ENCODE measurements at regions not wholly inside any gene's neighbourhood (a gene's known extent, or its start where the extent isn't known, plus 50 kb on each side); places are given as distances from the start of the nearest gene placed in this dataset.
A peak's percentile ranks its signal among the peaks of the same experiment; 100 is the strongest.
"Not testable (repeated sequence)": the region's sequence is repeated elsewhere in the genome, so short reads cannot be mapped to it uniquely, and the experiment has no call there.

DNA sequence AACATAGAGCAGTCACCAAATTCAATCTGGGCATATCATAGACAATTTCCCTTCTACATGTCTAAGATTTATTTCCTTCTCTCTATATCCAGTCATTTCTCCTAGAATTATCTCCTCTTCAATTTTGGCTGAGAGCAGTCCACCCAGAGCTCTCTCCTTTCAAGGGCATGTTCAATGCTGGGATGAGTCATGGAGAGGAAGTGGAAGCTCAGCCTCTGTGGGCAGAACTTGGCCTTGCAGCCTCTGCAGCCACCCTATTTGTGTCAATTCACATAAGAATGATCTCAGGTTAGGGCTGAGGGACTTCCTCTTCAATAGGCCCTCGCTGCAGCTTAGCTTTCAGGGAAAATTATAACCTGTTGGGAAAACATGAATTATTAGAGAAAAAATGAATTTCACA, 560.8 kb downstream of the POM121L12 start:
- Mint-ChIP-seq H3K4me3 (no peak overlapping the region), H3K27ac (no peak overlapping the region), H3K27me3 (no peaks in the 10 kb centered on the region), H3K36me3 (no peaks in the 10 kb centered on the region), H3K4me1 (no peaks in the 10 kb centered on the region), H3K9me3 (peaks cover 10 to 13% of the 10 kb centered on the region in 2 donors)
- DNase-seq = no peak
- ATAC-seq (replicated peaks) = peak in 1 of 2 donors; percentile 27

DNA sequence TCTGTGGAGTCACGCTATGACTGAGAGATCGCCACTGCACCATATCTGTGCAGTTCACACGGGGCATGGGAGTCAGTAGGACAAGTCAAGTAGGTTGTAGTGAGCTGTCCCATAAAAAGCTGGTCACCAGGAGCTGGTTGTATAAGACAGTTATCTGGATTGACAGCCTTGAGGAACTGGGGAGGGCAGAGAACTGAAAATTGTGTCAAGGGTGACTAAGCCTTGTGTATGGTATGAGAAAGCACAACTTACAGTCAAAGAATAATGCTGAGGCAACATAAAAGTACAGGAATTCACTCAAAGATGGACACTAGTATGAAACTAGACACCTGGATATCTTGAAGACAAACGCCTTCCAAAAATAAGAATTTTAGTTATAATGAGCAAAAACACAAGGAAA, 564.9 kb downstream of the POM121L12 start:
- H3K36me3 Mint-ChIP-seq = no peaks in the 10 kb centered on the region
- H3K4me1 Mint-ChIP-seq = no peaks in the 10 kb centered on the region
- ATAC-seq (replicated peaks) (no peak), DNase-seq (no peak)
- no peak overlapping the region for H3K27ac Mint-ChIP-seq
- H3K9me3 Mint-ChIP-seq = peaks cover 15 to 20% of the 10 kb centered on the region in 2 donors
- H3K27me3 Mint-ChIP-seq = no peaks in the 10 kb centered on the region
- no peak overlapping the region for H3K4me3 Mint-ChIP-seq

DNA sequence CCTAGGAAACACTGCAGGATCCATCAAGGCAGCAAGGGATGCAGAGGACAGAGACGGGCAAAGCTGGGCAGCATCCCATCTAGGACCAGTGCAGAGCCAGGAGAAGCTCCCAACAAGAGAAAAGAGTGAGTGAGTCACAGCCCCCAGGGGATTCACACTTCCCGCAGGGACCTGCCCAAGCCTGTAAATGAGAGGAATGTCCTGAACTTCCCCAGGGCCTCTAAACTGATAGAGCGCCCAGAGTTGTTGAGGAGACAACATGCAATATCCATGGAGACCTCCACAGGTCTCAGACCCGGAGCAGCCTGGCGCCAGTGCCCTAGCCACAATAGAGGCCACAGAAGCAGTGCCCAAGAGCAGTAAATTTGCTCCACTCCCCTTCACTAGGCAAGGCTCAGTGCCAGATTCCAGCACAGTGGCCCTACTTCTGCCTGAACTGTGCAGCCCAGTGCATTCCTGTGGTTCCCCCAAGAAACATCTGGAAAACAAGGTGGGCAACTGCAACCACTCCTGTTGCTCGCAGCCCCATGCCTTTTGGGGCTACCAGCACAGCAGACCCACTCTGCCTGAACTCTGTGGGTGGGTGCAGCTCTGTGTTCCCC, 567.5 kb downstream of the POM121L12 start:
- no peaks in the 10 kb centered on the region for H3K36me3 Mint-ChIP-seq
- no peaks in the 10 kb centered on the region for H3K4me1 Mint-ChIP-seq
- H3K4me3 Mint-ChIP-seq = no peak overlapping the region
- no peaks in the 10 kb centered on the region for H3K27me3 Mint-ChIP-seq
- H3K9me3 Mint-ChIP-seq = peaks cover 14 to 15% of the 10 kb centered on the region in 2 donors
- ATAC-seq (replicated peaks) = no peak
- H3K27ac Mint-ChIP-seq = no peak overlapping the region
- no peak for DNase-seq

DNA sequence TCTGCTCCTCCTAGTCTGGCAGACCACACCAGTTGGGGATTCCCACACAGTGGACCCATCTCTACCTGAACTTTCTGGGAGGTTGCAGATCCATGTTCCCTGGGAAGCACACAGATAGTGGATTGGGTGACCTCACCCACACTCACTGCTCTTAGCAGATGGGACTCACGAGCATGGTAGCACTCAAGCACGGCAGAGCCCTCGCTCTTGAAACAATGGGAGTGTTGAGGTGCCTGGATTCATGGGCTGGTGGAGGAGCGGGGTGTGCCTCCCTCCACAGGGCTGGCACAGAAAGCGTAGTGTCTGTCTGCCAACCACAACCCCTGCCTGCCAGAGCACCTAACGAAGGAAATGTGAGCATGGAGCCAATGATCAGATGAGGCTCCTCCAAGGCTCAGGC, 568.0 kb downstream of the POM121L12 start:
- no peak for DNase-seq
- H3K27ac Mint-ChIP-seq = no peak overlapping the region
- H3K27me3 Mint-ChIP-seq = no peaks in the 10 kb centered on the region
- no peaks in the 10 kb centered on the region for H3K4me1 Mint-ChIP-seq
- H3K36me3 Mint-ChIP-seq = no peaks in the 10 kb centered on the region
- H3K9me3 Mint-ChIP-seq = peaks cover 14 to 15% of the 10 kb centered on the region in 2 donors
- H3K4me3 Mint-ChIP-seq = no peak overlapping the region
- ATAC-seq (replicated peaks) = no peak

DNA sequence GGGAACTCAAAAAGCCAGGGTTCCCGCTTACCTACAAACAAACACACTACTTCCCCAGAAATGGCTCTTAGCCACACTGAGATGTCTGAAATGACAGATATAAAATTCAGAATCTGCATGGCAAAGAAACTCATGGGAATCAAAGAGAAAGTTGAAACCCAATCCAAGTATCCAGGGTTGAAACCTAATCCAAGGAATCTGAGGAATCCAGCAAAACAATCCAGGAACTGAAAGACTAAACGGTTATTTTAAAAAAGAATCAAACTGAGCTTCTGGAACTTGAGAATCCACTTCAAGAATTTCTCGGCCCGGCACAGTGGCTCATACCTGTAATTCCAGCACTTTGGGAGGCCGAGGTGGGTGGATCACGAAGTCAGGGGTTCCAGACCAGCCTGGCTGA, 568.8 kb downstream of the POM121L12 start:
- DNase-seq = no peak
- H3K9me3 Mint-ChIP-seq = peaks cover 14 to 16% of the 10 kb centered on the region in 2 donors
- no peaks in the 10 kb centered on the region for H3K27me3 Mint-ChIP-seq
- no peaks in the 10 kb centered on the region for H3K36me3 Mint-ChIP-seq
- ATAC-seq (replicated peaks) = no peak
- no peak overlapping the region for H3K4me3 Mint-ChIP-seq
- no peaks in the 10 kb centered on the region for H3K4me1 Mint-ChIP-seq
- no peak overlapping the region for H3K27ac Mint-ChIP-seq

DNA sequence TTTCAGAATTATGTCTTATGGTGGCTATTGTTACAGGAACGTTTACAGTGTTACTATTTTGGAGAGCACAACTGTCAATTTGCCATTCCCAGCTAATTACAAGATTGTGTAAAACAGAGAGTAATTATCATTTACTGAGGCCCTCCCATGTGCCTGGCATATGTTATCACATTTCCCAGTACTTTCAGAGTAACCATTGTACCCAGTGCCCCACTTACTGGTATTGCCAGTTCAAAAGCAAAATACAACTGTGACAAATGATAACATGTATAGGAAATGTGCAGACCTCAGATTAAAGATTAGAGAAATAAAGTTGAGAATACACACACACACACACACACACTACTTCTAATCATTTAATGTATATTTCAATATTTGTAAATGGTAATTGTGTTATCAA, 572.5 kb downstream of the POM121L12 start:
- H3K9me3 Mint-ChIP-seq = peaks cover 7 to 8% of the 10 kb centered on the region in 2 donors
- DNase-seq (no peak), ATAC-seq (replicated peaks) (no peak)
- H3K36me3 Mint-ChIP-seq = no peaks in the 10 kb centered on the region
- H3K27me3 Mint-ChIP-seq = no peaks in the 10 kb centered on the region
- no peak overlapping the region for H3K27ac Mint-ChIP-seq
- no peaks in the 10 kb centered on the region for H3K4me1 Mint-ChIP-seq
- no peak overlapping the region for H3K4me3 Mint-ChIP-seq

DNA sequence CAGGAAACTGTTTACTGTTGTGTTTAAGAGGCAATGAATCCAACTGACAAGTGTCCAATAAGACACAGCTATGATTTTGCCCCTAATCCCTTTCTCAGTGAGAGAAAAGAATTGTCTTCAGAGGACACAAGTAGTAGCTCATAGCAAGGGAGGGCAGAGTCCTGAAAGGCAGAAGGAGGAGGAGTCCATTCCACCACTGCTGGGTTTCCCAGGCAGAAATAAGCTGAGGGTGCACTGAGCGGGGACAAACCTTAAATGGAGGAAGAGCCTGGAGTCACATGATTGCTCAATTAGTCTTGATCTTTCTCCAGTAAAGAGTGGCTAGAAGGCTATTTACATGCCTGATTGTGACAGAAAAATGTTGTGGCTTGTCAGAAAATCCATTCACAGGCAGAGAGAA, 573.8 kb downstream of the POM121L12 start:
- Mint-ChIP-seq H3K27ac (no peak overlapping the region), H3K27me3 (no peaks in the 10 kb centered on the region), H3K4me1 (no peaks in the 10 kb centered on the region), H3K4me3 (no peak overlapping the region), H3K9me3 (peaks cover 8% of the 10 kb centered on the region in 2 donors), H3K36me3 (no peaks in the 10 kb centered on the region)
- DNase-seq = no peak
- no peak for ATAC-seq (replicated peaks)

DNA sequence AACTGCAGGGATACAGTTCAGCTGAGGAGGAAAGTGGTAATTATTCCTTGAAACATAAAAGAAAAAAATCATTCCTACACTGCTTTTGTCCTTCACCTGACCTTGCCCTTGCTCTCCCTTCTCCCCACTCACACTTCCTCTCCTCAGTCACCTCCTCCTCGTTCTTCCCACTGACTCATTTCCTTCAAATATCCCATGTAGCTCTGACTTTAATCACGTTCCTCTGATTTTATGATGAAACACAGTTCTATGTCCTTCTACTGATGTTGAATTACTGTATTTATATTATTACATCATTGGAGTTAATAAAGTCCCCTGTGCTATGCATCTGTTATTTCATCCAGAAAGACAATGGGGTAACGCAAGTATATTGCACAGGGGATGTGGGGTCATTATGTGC, 575.6 kb downstream of the POM121L12 start:
- no peak for DNase-seq
- no peaks in the 10 kb centered on the region for H3K4me1 Mint-ChIP-seq
- no peaks in the 10 kb centered on the region for H3K27me3 Mint-ChIP-seq
- peaks cover 8 to 13% of the 10 kb centered on the region in 2 donors for H3K9me3 Mint-ChIP-seq
- no peaks in the 10 kb centered on the region for H3K36me3 Mint-ChIP-seq
- H3K27ac Mint-ChIP-seq = no peak overlapping the region
- no peak overlapping the region for H3K4me3 Mint-ChIP-seq
- no peak for ATAC-seq (replicated peaks)

DNA sequence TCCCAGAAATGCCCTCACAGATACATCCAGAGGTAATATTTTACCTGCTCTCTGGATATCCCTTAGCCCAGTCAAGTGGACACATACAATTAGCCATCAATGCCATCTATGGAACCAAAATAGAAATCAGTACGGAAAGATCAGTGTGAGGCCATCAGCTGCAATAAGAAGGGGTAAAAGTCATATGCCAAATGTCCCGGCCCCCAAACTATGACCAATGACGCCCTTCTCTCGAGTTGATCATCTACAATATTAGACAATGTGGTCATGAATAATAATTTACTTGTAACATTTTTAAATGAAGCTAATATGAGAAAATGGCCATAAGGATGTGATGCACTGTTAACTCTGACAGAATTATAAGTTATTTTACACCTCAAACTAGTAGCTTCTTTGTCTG, 588.9 kb downstream of the POM121L12 start:
- Mint-ChIP-seq H3K4me1 (no peaks in the 10 kb centered on the region), H3K27me3 (no peaks in the 10 kb centered on the region), H3K4me3 (no peak overlapping the region), H3K27ac (no peak overlapping the region), H3K9me3 (peaks cover 4 to 12% of the 10 kb centered on the region in 2 donors), H3K36me3 (no peaks in the 10 kb centered on the region)
- DNase-seq (no peak), ATAC-seq (replicated peaks) (no peak)

DNA sequence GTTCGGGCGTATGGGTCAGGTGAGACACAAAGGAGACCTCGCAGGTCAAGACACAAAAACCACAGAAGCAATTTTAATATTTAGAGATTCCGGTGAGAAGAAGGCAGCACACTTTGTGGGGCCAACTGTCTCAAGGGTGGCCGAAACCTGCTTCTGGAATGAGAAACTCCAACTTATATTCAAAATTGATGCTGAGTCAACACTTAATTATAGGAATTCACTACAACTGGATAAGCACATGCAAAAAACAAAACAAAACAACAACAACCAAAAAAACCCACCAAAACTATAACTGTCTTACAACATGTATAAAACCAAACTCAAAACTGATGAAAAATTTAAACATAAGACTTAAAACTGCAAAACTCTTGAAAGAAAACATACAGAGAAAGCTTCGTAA, 593.3 kb downstream of the POM121L12 start:
- Mint-ChIP-seq H3K9me3 (peaks cover 5 to 9% of the 10 kb centered on the region in 2 donors), H3K27me3 (no peaks in the 10 kb centered on the region), H3K27ac (no peak overlapping the region), H3K36me3 (no peaks in the 10 kb centered on the region), H3K4me1 (no peaks in the 10 kb centered on the region), H3K4me3 (no peak overlapping the region)
- ATAC-seq (replicated peaks) (no peak), DNase-seq (no peak)

DNA sequence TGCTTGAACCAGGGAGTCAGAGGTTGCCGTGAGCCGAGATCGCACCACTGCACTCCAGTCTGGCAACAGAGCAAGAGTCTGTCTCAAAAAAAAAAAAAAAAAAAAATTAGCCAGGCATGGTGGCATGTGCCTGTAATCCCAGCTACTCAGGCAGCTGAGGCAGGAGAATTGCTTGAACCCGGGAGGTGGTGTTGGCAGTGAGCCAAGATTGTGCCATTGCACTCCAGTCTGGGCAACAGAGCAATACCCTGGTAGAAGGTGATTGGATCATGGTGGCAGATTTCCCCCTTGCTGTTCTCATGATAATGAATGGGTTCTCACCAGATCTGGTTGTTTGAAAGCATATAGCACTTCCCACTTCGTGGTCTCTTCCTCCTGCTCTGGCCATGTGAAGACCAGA, 599.8 kb downstream of the POM121L12 start:
- not testable (repeated sequence) for H3K9me3 Mint-ChIP-seq; H3K27me3 Mint-ChIP-seq; H3K4me1 Mint-ChIP-seq; H3K27ac Mint-ChIP-seq; DNase-seq; ATAC-seq (replicated peaks); H3K4me3 Mint-ChIP-seq; H3K36me3 Mint-ChIP-seq

DNA sequence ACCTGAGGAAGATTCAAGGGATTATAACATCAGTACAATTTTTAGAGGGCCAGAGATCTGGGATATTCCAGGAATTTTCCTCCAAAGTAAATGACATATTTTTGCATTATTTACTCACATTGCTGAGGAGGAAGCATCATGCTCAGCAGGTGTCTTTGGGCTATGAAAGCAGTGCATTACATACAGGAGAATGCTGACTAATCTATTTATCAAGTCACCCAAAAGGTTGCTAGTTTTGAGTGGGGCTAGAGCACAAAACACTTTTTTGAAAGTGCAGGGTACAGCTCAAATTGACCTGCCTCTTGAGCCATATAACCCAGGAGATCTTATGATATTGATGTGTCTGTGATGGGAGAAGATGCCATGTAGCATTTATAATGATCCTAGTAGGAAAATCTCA, 603.1 kb downstream of the POM121L12 start:
- no peak for DNase-seq

DNA sequence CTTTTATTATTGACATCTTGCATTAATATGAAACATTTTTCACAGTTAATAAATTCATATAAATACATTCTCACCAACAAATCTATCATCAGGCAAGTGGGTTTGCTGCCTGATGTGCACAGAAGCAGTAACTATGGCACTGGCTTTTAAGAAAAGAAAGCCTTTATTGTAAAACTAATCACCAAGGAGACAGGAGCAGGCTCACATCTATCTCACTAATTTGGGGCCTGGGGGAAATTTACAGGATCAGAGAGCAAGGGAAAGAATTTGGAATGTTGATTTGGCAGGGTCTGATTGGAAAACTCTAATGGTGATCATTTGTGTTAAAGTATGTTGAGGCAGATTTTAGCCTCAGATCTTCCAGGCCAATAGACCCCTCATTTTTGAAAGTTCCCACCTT, 605.7 kb downstream of the POM121L12 start:
- no peak overlapping the region for H3K27ac Mint-ChIP-seq
- H3K36me3 Mint-ChIP-seq = no peaks in the 10 kb centered on the region
- no peak for DNase-seq
- ATAC-seq (replicated peaks) = no peak
- H3K9me3 Mint-ChIP-seq = peaks cover 4 to 11% of the 10 kb centered on the region in 2 donors
- no peaks in the 10 kb centered on the region for H3K27me3 Mint-ChIP-seq
- H3K4me3 Mint-ChIP-seq = no peak overlapping the region
- no peaks in the 10 kb centered on the region for H3K4me1 Mint-ChIP-seq

More for the DNA sequence above, 603.1 kb downstream of the POM121L12 start:
- no peak for ATAC-seq (replicated peaks)
- H3K27ac Mint-ChIP-seq = no peak overlapping the region
- no peaks in the 10 kb centered on the region for H3K27me3 Mint-ChIP-seq
- no peak overlapping the region for H3K4me3 Mint-ChIP-seq
- H3K4me1 Mint-ChIP-seq = no peaks in the 10 kb centered on the region
- H3K36me3 Mint-ChIP-seq = no peaks in the 10 kb centered on the region
- H3K9me3 Mint-ChIP-seq = peaks cover 4 to 13% of the 10 kb centered on the region in 2 donors

DNA sequence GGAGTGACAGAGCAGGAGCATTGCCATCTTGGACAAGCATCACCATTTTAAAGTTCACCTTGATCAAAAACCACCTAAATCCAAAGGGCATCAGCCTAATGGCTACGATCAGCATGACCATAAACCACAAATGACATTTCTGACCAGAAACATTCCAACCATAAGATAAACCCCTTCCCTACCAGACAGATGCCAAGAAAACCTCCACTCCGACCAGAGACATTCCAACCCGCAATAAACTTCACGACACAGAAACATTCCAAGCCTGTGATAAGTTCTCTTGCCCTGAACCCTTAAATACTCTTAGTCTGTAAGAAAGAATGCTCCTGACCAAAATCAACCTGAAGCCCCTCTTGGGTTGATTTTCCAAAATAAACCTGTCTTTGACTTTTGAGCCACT, 606.9 kb downstream of the POM121L12 start:
- no peak overlapping the region for H3K4me3 Mint-ChIP-seq
- no peak overlapping the region for H3K27ac Mint-ChIP-seq
- no peaks in the 10 kb centered on the region for H3K27me3 Mint-ChIP-seq
- no peaks in the 10 kb centered on the region for H3K4me1 Mint-ChIP-seq
- no peaks in the 10 kb centered on the region for H3K36me3 Mint-ChIP-seq
- peaks cover 4 to 13% of the 10 kb centered on the region in 2 donors for H3K9me3 Mint-ChIP-seq
- ATAC-seq (replicated peaks) = no peak
- no peak for DNase-seq

DNA sequence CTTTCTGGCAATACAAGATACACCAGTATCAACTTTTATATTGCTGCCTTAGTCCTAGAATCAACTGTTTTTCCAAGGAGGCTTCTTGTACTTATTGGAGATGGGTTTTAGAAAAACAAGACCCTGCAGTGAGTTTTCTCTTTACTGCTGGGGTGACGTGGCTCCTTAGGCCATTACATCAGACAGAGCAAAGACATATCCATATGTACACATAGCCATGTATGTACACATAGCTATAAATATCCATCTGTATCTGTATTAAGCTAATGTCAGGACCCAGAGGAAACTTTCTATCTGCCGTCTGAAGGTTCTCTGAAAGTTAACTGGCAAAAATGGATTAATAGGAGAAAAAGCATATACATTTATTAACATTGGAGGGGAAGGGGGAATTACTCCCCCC, 607.4 kb downstream of the POM121L12 start:
- Mint-ChIP-seq H3K4me1 (no peaks in the 10 kb centered on the region), H3K27me3 (no peaks in the 10 kb centered on the region), H3K27ac (no peak overlapping the region), H3K4me3 (no peak overlapping the region), H3K9me3 (peaks cover 4 to 13% of the 10 kb centered on the region in 2 donors), H3K36me3 (no peaks in the 10 kb centered on the region)
- DNase-seq (no peak), ATAC-seq (replicated peaks) (no peak)

DNA sequence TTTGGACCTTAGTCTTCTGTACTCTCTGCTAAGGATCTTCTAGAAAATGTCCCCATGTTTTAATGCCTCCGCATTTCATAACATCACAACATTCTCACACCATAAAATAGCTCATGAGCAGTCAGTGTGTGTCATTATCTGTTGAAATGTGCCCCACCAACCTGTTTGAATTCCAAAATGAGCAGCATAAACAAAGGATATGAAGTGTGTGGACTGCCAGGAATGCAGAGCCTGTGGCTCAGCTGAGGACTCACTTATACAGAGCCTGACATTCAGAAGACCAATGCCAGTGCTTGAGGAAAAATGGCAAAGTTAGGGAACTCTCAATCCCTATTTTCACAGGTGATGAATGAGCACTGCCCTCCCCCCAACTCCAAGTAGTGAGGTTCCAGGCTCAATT, 621.4 kb downstream of the POM121L12 start:
- ATAC-seq (replicated peaks) = no peak
- Mint-ChIP-seq H3K27me3 (no peaks in the 10 kb centered on the region), H3K27ac (no peak overlapping the region), H3K4me1 (no peaks in the 10 kb centered on the region), H3K9me3 (peaks cover 14% of the 10 kb centered on the region in 2 donors), H3K4me3 (no peak overlapping the region), H3K36me3 (no peaks in the 10 kb centered on the region)
- no peak for DNase-seq

Data from stimulated activated naive B cell treated with anti-CD40 and anti-IgM and Interleukin-4, amounts not matched to agents 10 μg/mL and 1 μg/mL and 100 μg/mL, for 72 hours (primary cell).